Neural cell (in vitro differentiated cells): ENCODE measurements at regions not wholly inside any gene's neighbourhood (a gene's known extent, or its start where the extent isn't known, plus 50 kb on each side); places are given as distances from the start of the nearest gene placed in this dataset.

Experiments used
- H2AFZ ChIP-seq: fragments of 200-600, 300-800 bp; sonication (generic), shearing (Covaris generic); 2 replicates; pipeline ENCODE4 v1.6.0; 2014; ENCODE audit warnings: low read depth, mild to moderate bottlenecking, antibody characterized with exemption, low read length, moderate library complexity
- H3F3A ChIP-seq: fragments of 200-600 bp; shearing (Covaris generic); 2 replicates; pipeline ENCODE4 v1.6.1; 2016; ENCODE audit warnings: mild to moderate bottlenecking, moderate library complexity, mixed read lengths, antibody characterized with exemption, low read length; ENCODE audit not compliant: insufficient read depth, poor library complexity, severe bottlenecking
- H3K27ac ChIP-seq: fragments of 200-600, 300-800 bp; sonication (generic), shearing (Covaris generic); 2 replicates; pipeline ENCODE4 v1.5.1; 2014; ENCODE audit warnings: mild to moderate bottlenecking, low read length, moderate library complexity
- H3K27me3 ChIP-seq: fragments of 300-800, 200-600 bp; sonication (generic), shearing (Covaris generic); 2 replicates; pipeline ENCODE4 v1.6.0; 2014; ENCODE audit warnings: mild to moderate bottlenecking, low read depth, low read length, moderate library complexity; ENCODE audit not compliant: insufficient read depth
- H3K36me3 ChIP-seq: fragments of 300-800, 200-600 bp; sonication (generic), shearing (Covaris generic); 2 replicates; pipeline ENCODE4 v1.5.1; 2014; ENCODE audit warnings: mild to moderate bottlenecking, antibody characterized with exemption, low read length, moderate library complexity; ENCODE audit not compliant: insufficient read depth
- H3K4me2 ChIP-seq: fragments of 300-800, 200-600 bp; sonication (generic), shearing (Covaris generic); 2 replicates; pipeline ENCODE4 v1.6.0; 2014; ENCODE audit warnings: mild to moderate bottlenecking, low read length
- H3K4me3 ChIP-seq: fragments of 300-800, 200-600 bp; sonication (generic), shearing (Covaris generic); 2 replicates; pipeline ENCODE4 v1.5.1; 2014; ENCODE audit warnings: mild to moderate bottlenecking, low read length, moderate library complexity
- H3K79me2 ChIP-seq: fragments of 200-600 bp; shearing (Covaris generic); replicated peaks from 2 replicates; pipeline ENCODE4 v1.6.0; 2014; ENCODE audit warnings: mild to moderate bottlenecking, low read length, moderate library complexity; ENCODE audit not compliant: insufficient read depth
- H3K9ac ChIP-seq: fragments of 300-800, 200-600 bp; sonication (generic), shearing (Covaris generic); 2 replicates; pipeline ENCODE4 v1.6.1; 2016; ENCODE audit warnings: mild to moderate bottlenecking, low read length, mixed read lengths
- H3K9me2 ChIP-seq: fragments of 200-600 bp; shearing (Covaris generic); 2 replicates; pipeline ENCODE4 v1.6.1; 2016; ENCODE audit warnings: mild to moderate bottlenecking, low read length, mixed read lengths; ENCODE audit not compliant: insufficient read depth
- H3K9me3 ChIP-seq: fragments of 200-600, 300-800 bp; sonication (generic), shearing (Covaris generic); 2 replicates; pipeline ENCODE4 v1.6.1; 2016; ENCODE audit warnings: mild to moderate bottlenecking, mixed run types, low read length, moderate library complexity, mixed read lengths
- H4K20me1 ChIP-seq: fragments of 200-600 bp; shearing (Covaris generic); 2 replicates; pipeline ENCODE4 v1.6.1; 2016; ENCODE audit warnings: mild to moderate bottlenecking, mixed run types; ENCODE audit not compliant: insufficient read depth
- EP300 ChIP-seq: fragments of 450-650 bp; conservative IDR thresholded peaks from 2 replicates; pipeline ENCODE4 v1.6.1; 2014; ENCODE audit warnings: antibody characterized with exemption, mild to moderate bottlenecking, moderate library complexity; ENCODE audit not compliant: poor library complexity, severe bottlenecking
- EZH2 ChIP-seq: fragments of 200-600, 300-800 bp; shearing (Covaris generic), sonication (generic); IDR thresholded peaks from 2 replicates; pipeline ENCODE4 v1.6.1; 2014; ENCODE audit warnings: antibody characterized with exemption, low read length, borderline replicate concordance, mild to moderate bottlenecking; ENCODE audit not compliant: insufficient read depth, poor library complexity, severe bottlenecking
- MXI1 ChIP-seq: fragments of 450-650 bp; conservative IDR thresholded peaks from 2 replicates; pipeline ENCODE4 v1.6.1; 2014; ENCODE audit warnings: antibody characterized with exemption, mild to moderate bottlenecking; ENCODE audit not compliant: poor library complexity, severe bottlenecking
- POLR2AphosphoS5 ChIP-seq: IDR thresholded peaks from 2 replicates; pipeline ENCODE4 v1.6.1; 2012
- RAD21 ChIP-seq: fragments of 450-650 bp; conservative IDR thresholded peaks from 2 replicates; pipeline ENCODE4 v1.6.1; 2014; ENCODE audit warnings: antibody characterized with exemption, mild to moderate bottlenecking, moderate library complexity
- SMC3 ChIP-seq: fragments of 450-650 bp; conservative IDR thresholded peaks from 2 replicates; pipeline ENCODE4 v1.6.1; 2014; ENCODE audit warnings: antibody characterized with exemption, mild to moderate bottlenecking, moderate library complexity; ENCODE audit not compliant: poor library complexity
- TAF1 ChIP-seq: IDR thresholded peaks from 2 replicates; pipeline ENCODE4 v1.6.1; 2012; ENCODE audit warnings: low read depth
- TF ChIP-seq, protein P1 (sequence below): fragments of 450-650 bp; IDR thresholded peaks from 2 replicates; pipeline ENCODE4 v1.5.1; 2014; ENCODE audit warnings: antibody characterized with exemption, mild to moderate bottlenecking, moderate library complexity; ENCODE audit not compliant: poor library complexity, severe bottlenecking
- TF ChIP-seq, protein P2 (sequence below): IDR thresholded peaks from 2 replicates; pipeline ENCODE4 v1.6.1; 2012; ENCODE audit warnings: borderline replicate concordance

DNA sequence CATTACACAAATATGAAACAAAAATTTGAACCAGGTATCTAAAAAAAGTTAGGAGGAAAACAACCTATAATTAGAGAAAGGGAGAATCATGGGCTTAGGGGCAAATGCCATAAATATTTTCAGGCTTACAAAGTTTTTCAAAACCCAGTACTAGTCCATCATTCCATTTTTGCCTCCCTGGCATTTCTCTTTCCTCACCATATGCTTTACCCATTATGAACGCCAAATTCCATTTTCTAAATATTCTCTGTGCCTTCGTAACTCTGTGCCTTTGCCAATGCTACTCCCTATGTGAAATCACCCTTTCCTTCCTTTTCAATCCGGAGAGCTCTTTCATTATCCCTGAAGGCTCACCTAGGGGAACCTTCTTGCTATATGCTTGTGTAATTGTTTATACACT lies 434.1 kb downstream of the ZSWIM6 start:
- Histone ChIP-seq H3K4me3 (no peak overlapping the region), H3K9ac (no peak overlapping the region), H3K79me2 (no peaks in the 10 kb centered on the region), H3K27me3 (no peaks in the 10 kb centered on the region), H3K9me2 (no peaks in the 10 kb centered on the region), H3K36me3 (no peaks in the 10 kb centered on the region), H3K4me2 (no peak overlapping the region), H3K27ac (no peak overlapping the region), H4K20me1 (no peaks in the 10 kb centered on the region), H2AFZ (no peak overlapping the region), H3F3A (no peaks in the 10 kb centered on the region), H3K9me3 (no peaks in the 10 kb centered on the region)
- no peak for TF ChIP-seq EP300
- TF ChIP-seq EZH2, result no peak
- TF ChIP-seq TAF1, result no peak
- no peak for TF ChIP-seq POLR2AphosphoS5
- no peak for TF ChIP-seq SMC3
- TF ChIP-seq, protein P1, sequence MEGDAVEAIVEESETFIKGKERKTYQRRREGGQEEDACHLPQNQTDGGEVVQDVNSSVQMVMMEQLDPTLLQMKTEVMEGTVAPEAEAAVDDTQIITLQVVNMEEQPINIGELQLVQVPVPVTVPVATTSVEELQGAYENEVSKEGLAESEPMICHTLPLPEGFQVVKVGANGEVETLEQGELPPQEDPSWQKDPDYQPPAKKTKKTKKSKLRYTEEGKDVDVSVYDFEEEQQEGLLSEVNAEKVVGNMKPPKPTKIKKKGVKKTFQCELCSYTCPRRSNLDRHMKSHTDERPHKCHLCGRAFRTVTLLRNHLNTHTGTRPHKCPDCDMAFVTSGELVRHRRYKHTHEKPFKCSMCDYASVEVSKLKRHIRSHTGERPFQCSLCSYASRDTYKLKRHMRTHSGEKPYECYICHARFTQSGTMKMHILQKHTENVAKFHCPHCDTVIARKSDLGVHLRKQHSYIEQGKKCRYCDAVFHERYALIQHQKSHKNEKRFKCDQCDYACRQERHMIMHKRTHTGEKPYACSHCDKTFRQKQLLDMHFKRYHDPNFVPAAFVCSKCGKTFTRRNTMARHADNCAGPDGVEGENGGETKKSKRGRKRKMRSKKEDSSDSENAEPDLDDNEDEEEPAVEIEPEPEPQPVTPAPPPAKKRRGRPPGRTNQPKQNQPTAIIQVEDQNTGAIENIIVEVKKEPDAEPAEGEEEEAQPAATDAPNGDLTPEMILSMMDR, result no peak
- TF ChIP-seq MXI1, result no peak
- TF ChIP-seq RAD21, result no peak
- TF ChIP-seq, protein P2, sequence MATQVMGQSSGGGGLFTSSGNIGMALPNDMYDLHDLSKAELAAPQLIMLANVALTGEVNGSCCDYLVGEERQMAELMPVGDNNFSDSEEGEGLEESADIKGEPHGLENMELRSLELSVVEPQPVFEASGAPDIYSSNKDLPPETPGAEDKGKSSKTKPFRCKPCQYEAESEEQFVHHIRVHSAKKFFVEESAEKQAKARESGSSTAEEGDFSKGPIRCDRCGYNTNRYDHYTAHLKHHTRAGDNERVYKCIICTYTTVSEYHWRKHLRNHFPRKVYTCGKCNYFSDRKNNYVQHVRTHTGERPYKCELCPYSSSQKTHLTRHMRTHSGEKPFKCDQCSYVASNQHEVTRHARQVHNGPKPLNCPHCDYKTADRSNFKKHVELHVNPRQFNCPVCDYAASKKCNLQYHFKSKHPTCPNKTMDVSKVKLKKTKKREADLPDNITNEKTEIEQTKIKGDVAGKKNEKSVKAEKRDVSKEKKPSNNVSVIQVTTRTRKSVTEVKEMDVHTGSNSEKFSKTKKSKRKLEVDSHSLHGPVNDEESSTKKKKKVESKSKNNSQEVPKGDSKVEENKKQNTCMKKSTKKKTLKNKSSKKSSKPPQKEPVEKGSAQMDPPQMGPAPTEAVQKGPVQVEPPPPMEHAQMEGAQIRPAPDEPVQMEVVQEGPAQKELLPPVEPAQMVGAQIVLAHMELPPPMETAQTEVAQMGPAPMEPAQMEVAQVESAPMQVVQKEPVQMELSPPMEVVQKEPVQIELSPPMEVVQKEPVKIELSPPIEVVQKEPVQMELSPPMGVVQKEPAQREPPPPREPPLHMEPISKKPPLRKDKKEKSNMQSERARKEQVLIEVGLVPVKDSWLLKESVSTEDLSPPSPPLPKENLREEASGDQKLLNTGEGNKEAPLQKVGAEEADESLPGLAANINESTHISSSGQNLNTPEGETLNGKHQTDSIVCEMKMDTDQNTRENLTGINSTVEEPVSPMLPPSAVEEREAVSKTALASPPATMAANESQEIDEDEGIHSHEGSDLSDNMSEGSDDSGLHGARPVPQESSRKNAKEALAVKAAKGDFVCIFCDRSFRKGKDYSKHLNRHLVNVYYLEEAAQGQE, result no peak

DNA sequence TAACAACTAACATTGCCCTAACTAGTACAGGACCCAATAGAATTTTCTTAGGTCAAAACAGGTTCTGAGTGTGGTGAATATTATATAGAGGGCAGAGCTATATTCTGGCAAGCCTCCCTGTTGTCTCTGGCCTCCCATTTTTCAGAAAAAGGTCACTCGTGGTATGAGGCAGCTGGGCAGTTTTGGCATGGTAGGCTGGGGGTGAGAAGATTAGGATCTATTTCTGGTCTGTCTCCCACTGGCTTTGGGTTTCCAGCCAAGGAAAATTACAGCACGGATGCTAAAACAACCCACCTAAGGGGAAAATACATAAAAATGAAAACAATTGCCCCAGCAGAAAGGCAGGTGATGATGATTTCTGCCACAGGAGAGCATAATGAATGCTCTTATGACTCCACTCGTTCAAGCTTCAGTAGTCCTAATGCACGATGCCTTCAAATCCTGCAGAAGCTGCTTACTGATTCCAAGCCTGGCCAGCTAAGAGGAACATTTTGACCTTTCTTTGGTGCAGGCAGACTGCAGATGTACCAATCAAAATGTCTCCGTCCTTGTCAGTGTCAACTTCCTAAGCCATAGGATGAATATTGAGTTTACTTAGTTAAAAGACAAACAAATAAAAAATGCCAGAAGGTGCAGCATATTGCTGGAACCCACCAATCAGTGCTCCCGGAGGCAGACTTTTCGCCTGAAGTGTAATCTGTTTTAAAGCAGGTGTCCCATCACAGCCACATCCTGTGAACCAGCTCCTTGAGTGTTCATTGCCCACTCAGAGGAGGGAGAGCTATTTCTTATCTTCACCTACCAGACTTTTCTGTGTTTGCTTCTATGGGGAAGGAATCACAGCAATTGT lies 435.4 kb downstream of the ZSWIM6 start:
- Histone ChIP-seq H3K4me3 (no peak overlapping the region), H4K20me1 (no peaks in the 10 kb centered on the region), H3K36me3 (no peaks in the 10 kb centered on the region), H3K27me3 (no peaks in the 10 kb centered on the region), H3K9ac (no peak overlapping the region), H2AFZ (no peak overlapping the region), H3K9me2 (no peaks in the 10 kb centered on the region), H3K4me2 (no peak overlapping the region), H3K9me3 (no peaks in the 10 kb centered on the region), H3F3A (no peaks in the 10 kb centered on the region), H3K79me2 (no peaks in the 10 kb centered on the region), H3K27ac (no peak overlapping the region)
- TF ChIP-seq POLR2AphosphoS5, result no peak
- no peak for TF ChIP-seq SMC3
- TF ChIP-seq TAF1, result no peak
- TF ChIP-seq, protein P1, result no peak
- no peak for TF ChIP-seq EP300
- TF ChIP-seq MXI1, result no peak
- TF ChIP-seq, protein P2, result no peak
- TF ChIP-seq EZH2, result no peak
- TF ChIP-seq RAD21, result no peak
